HG02981 (cell line): ENCODE measurements at regions not wholly inside any gene's neighbourhood (a gene's known extent, or its start where the extent isn't known, plus 50 kb on each side); places are given as distances from the start of the nearest gene placed in this dataset.

Source experiments
- ATAC-seq: cut with Tn5 transposase; IDR thresholded peaks from one replicate; pipeline ENCODE4 v1.9.1; 2021; ENCODE audit warnings: mild to moderate bottlenecking, moderate library complexity; ENCODE audit not compliant: unreplicated experiment

- ATAC-seq: no peak
These were observed 335.1 kb downstream of the SMARCA1 start for GRCh38 chrX:129188231-129188630.

GRCh38 chrX:129176710-129177109, 346.6 kb downstream of the SMARCA1 start:
- ATAC-seq: no peak

- ATAC-seq: no peak
These were observed 362.2 kb downstream of the SMARCA1 start for GRCh38 chrX:129161108-129161507.

GRCh38 chrX:129158505-129158904, 364.8 kb downstream of the SMARCA1 start:
- no peak for ATAC-seq

- no peak for ATAC-seq
These were observed 377.4 kb downstream of the SMARCA1 start for GRCh38 chrX:129145840-129146272.

GRCh38 chrX:129145385-129145784, 377.9 kb downstream of the SMARCA1 start:
- ATAC-seq: no peak

GRCh38 chrX:129144172-129145038, 378.9 kb downstream of the SMARCA1 start:
- no peak for ATAC-seq

- ATAC-seq: no peak
These were observed 383.3 kb downstream of the SMARCA1 start for GRCh38 chrX:129139837-129140598.

GRCh38 chrX:129125122-129125914, 398.0 kb downstream of the SMARCA1 start:
- ATAC-seq: no peak

- ATAC-seq: no peak
These were observed 399.5 kb downstream of the SMARCA1 start for GRCh38 chrX:129123795-129124194.

GRCh38 chrX:129116676-129117470, 406.4 kb downstream of the SMARCA1 start:
- no peak for ATAC-seq

- no peak for ATAC-seq
These were observed 407.4 kb downstream of the SMARCA1 start for GRCh38 chrX:129115935-129116334.

- no peak for ATAC-seq
These were observed 408.2 kb downstream of the SMARCA1 start for GRCh38 chrX:129115104-129115503.

GRCh38 chrX:129111081-129111798, 412.1 kb downstream of the SMARCA1 start:
- ATAC-seq: no peak

GRCh38 chrX:129108936-129109335, 414.4 kb downstream of the SMARCA1 start:
- no peak for ATAC-seq

- ATAC-seq: no peak
These were observed 424.1 kb downstream of the SMARCA1 start for GRCh38 chrX:129099207-129099606.

- ATAC-seq: no peak
These were observed 425.6 kb downstream of the SMARCA1 start for GRCh38 chrX:129097668-129098067.

GRCh38 chrX:129093706-129094105, 429.6 kb downstream of the SMARCA1 start:
- no peak for ATAC-seq

- no peak for ATAC-seq
These were observed 430.5 kb downstream of the SMARCA1 start for GRCh38 chrX:129092757-129093156.

GRCh38 chrX:129092242-129092641, 431.0 kb downstream of the SMARCA1 start:
- ATAC-seq: no peak
